GM18909 (cell line): ENCODE measurements at regions not wholly inside any gene's neighbourhood (a gene's known extent, or its start where the extent isn't known, plus 50 kb on each side); places are given as distances from the start of the nearest gene placed in this dataset.
"Not testable (repeated sequence)": the region's sequence is repeated elsewhere in the genome, so short reads cannot be mapped to it uniquely, and the experiment has no call there.

ENCODE experiments used
- ATAC-seq: cut with Tn5 transposase; IDR thresholded peaks from one replicate; pipeline ENCODE4 v1.9.1; 2021; ENCODE audit warnings: mild to moderate bottlenecking; ENCODE audit not compliant: unreplicated experiment, poor library complexity

GRCh38 chr11:116052603-116053547 lies 548.7 kb upstream of the CADM1 start:
- ATAC-seq, result no peak

GRCh38 chr11:116051494-116051893 lies 547.3 kb upstream of the CADM1 start:
- ATAC-seq, result no peak

GRCh38 chr11:116049383-116049782 lies 545.2 kb upstream of the CADM1 start:
- ATAC-seq, result no peak

GRCh38 chr11:116046127-116046526 lies 541.9 kb upstream of the CADM1 start:
- ATAC-seq, result no peak

GRCh38 chr11:116044941-116045340 lies 540.7 kb upstream of the CADM1 start:
- no peak for ATAC-seq

- no peak for ATAC-seq
Observed at GRCh38 chr11:116044520-116044919, 540.3 kb upstream of the CADM1 start.

- no peak for ATAC-seq
Observed at GRCh38 chr11:116043857-116044256, 539.6 kb upstream of the CADM1 start.

- ATAC-seq, result not testable (repeated sequence)
Observed at GRCh38 chr11:116043059-116043458, 538.8 kb upstream of the CADM1 start.

- ATAC-seq, result no peak
Observed at GRCh38 chr11:116042146-116042545, 537.9 kb upstream of the CADM1 start.

GRCh38 chr11:116037861-116038260 lies 533.6 kb upstream of the CADM1 start:
- no peak for ATAC-seq

GRCh38 chr11:116035977-116036376 lies 531.8 kb upstream of the CADM1 start:
- ATAC-seq, result no peak

GRCh38 chr11:116033931-116034553 lies 529.8 kb upstream of the CADM1 start:
- no peak for ATAC-seq

GRCh38 chr11:116030697-116031331 lies 526.6 kb upstream of the CADM1 start:
- ATAC-seq, result no peak

- not testable (repeated sequence) for ATAC-seq
Observed at GRCh38 chr11:116028506-116028905, 524.3 kb upstream of the CADM1 start.

GRCh38 chr11:115999437-115999836 lies 495.2 kb upstream of the CADM1 start:
- no peak for ATAC-seq

GRCh38 chr11:115996808-115997188 lies 492.6 kb upstream of the CADM1 start:
- ATAC-seq, result peak; percentile 16

GRCh38 chr11:115996125-115996807 lies 492.1 kb upstream of the CADM1 start:
- peak; percentile 98 for ATAC-seq

- no peak for ATAC-seq
Observed at GRCh38 chr11:115993590-115993989, 489.4 kb upstream of the CADM1 start.

- no peak for ATAC-seq
Observed at GRCh38 chr11:115990004-115990447, 485.8 kb upstream of the CADM1 start.

- no peak for ATAC-seq
Observed at GRCh38 chr11:115985896-115986295, 481.7 kb upstream of the CADM1 start.
